ENCODE measurements at regions not wholly inside any gene's neighbourhood (a gene's known extent, or its start where the extent isn't known, plus 50 kb on each side); places are given as distances from the start of the nearest gene placed in this dataset.

- TF ChIP-seq CTCF (conservative IDR thresholded peaks at IDR 0.05; ENCODE audit: low read depth, low read length) = no peak
- TF ChIP-seq POLR2A (IDR thresholded peaks at IDR 0.05; ENCODE audit: low read depth, low read length) = no peak
- no peak for TF ChIP-seq CHD1 (IDR thresholded peaks at IDR 0.05; ENCODE audit: low read depth, low read length)
- TF ChIP-seq RFX5 (IDR thresholded peaks at IDR 0.05; ENCODE audit: low read depth, low read length) = no peak
- no peak for TF ChIP-seq MXI1 (IDR thresholded peaks at IDR 0.05; ENCODE audit: borderline replicate concordance, low read depth, low read length)
- TF ChIP-seq, protein P1, sequence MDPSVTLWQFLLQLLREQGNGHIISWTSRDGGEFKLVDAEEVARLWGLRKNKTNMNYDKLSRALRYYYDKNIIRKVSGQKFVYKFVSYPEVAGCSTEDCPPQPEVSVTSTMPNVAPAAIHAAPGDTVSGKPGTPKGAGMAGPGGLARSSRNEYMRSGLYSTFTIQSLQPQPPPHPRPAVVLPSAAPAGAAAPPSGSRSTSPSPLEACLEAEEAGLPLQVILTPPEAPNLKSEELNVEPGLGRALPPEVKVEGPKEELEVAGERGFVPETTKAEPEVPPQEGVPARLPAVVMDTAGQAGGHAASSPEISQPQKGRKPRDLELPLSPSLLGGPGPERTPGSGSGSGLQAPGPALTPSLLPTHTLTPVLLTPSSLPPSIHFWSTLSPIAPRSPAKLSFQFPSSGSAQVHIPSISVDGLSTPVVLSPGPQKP (IDR thresholded peaks at IDR 0.05; ENCODE audit: borderline replicate concordance, low read depth, low read length) = no peak
These were observed 87.8 kb upstream of the SLC66A3 start for GRCh38 chr2:11067221-11068078.
